SK-N-SH (cell line): ENCODE measurements at regions not wholly inside any gene's neighbourhood (a gene's known extent, or its start where the extent isn't known, plus 50 kb on each side); places are given as distances from the start of the nearest gene placed in this dataset.

Experiments used
- CTCF ChIA-PET: fragments of 300-600, 350-600 bp; formaldehyde crosslinking; extraction: SDS; loops from one replicate; lab custom pipeline; 2021; lab: Yijun Ruan, JAX
- POLR2A ChIA-PET: fragments of 350-600 bp; sonication (Branson Sonifier 250); formaldehyde crosslinking; extraction: SDS; loops from one replicate; lab custom pipeline; 2020; ENCODE audit warnings: antibody characterized with exemption, inconsistent platforms; lab: Yijun Ruan, JAX
- DNase-seq: peaks from one replicate; pipeline ENCODE4 v3.0.0; 2012
- H2AFZ ChIP-seq: fragments of 200-600 bp; sonication (generic); 2 replicates; pipeline ENCODE4 v1.8.1; 2016; ENCODE audit warnings: antibody characterized with exemption, mild to moderate bottlenecking, low read depth
- H3F3A ChIP-seq: fragments of 200-600 bp; sonication (generic); replicated peaks from 2 replicates; pipeline ENCODE3; 2016; ENCODE audit warnings: antibody characterized with exemption, mild to moderate bottlenecking; ENCODE audit not compliant: insufficient read depth
- H3K27ac ChIP-seq, 2 experiments: fragments of 200-500 bp in 1 of 2; fragments of 200-600 bp in 1 of 2; sonication (Bioruptor generic) in 1 of 2; sonication (generic), shearing (Covaris generic) in 1 of 2; 2 replicates each; pipeline versions ENCODE4 v1.5.1 to v1.6.1; 2014 to 2016; ENCODE audit warnings: low read depth in 2 of 2, inconsistent platforms in 1 of 2, low read length in 1 of 2, mild to moderate bottlenecking in 1 of 2, mixed read lengths in 1 of 2
- H3K27me3 ChIP-seq: fragments of 200-600 bp; sonication (generic), shearing (Covaris generic); 2 replicates; pipeline ENCODE4 v1.6.1; 2016; ENCODE audit warnings: mixed run types; ENCODE audit not compliant: insufficient read depth
- H3K36me3 ChIP-seq, 2 experiments: fragments of 200-500 bp in 1 of 2; fragments of 200-600 bp in 1 of 2; sonication (Bioruptor generic) in 1 of 2; sonication (generic) in 1 of 2; replicated peaks in 1 of 2; 2 replicates each; pipeline versions ENCODE3 to v1.5.1; 2014 to 2016; ENCODE audit warnings: low read length in 1 of 2, mild to moderate bottlenecking in 1 of 2; ENCODE audit not compliant: insufficient read depth in 2 of 2, control insufficient read depth in 1 of 2
- H3K4me1 ChIP-seq, 2 experiments: fragments of 200-500 bp in 1 of 2; fragments of 200-600 bp in 1 of 2; sonication (Bioruptor generic) in 1 of 2; sonication (generic), shearing (Covaris generic) in 1 of 2; 2 replicates each; pipeline versions ENCODE4 v1.5.1 to v1.6.1; 2014 to 2016; ENCODE audit warnings: low read depth in 1 of 2, low read length in 1 of 2, mixed run types in 1 of 2; ENCODE audit not compliant: insufficient read depth in 2 of 2, control insufficient read depth in 1 of 2
- H3K4me2 ChIP-seq: fragments of 200-600 bp; sonication (generic), shearing (Covaris generic); 2 replicates; pipeline ENCODE4 v1.6.1; 2017; ENCODE audit warnings: mixed run types
- H3K4me3 ChIP-seq, 2 experiments: fragments of 200-500 bp in 1 of 2; fragments of 200-600 bp in 1 of 2; sonication (Bioruptor generic) in 1 of 2; sonication (generic), shearing (Covaris generic) in 1 of 2; 2 replicates each; pipeline versions ENCODE4 v1.5.1 to v1.8.1; 2014 to 2016; ENCODE audit warnings: low read depth in 2 of 2, inconsistent platforms in 1 of 2, low read length in 1 of 2, mild to moderate bottlenecking in 1 of 2, mixed read lengths in 1 of 2, moderate library complexity in 1 of 2
- H3K79me2 ChIP-seq: fragments of 200-600 bp; sonication (generic); 2 replicates; pipeline ENCODE4 v1.8.1; 2017; ENCODE audit warnings: mild to moderate bottlenecking; ENCODE audit not compliant: insufficient read depth
- H3K9ac ChIP-seq: fragments of 200-600 bp; sonication (generic); 2 replicates; pipeline ENCODE4 v1.6.1; 2017; ENCODE audit warnings: mixed run types
- H3K9me2 ChIP-seq: fragments of 200-600 bp; sonication (generic); 2 replicates; pipeline ENCODE4 v1.6.1; 2017; ENCODE audit warnings: mixed run types
- H3K9me3 ChIP-seq: fragments of 200-600 bp; sonication (generic); 2 replicates; pipeline ENCODE4 v1.6.1; 2017; ENCODE audit warnings: mixed run types, mild to moderate bottlenecking, moderate library complexity
- H4K20me1 ChIP-seq: fragments of 200-600 bp; sonication (generic); 2 replicates; pipeline ENCODE4 v1.6.1; 2017; ENCODE audit warnings: mild to moderate bottlenecking, mixed run types; ENCODE audit not compliant: insufficient read depth
- CHD2 ChIP-seq: fragments of 150-350 bp; IDR thresholded peaks from 2 replicates; pipeline ENCODE4 v1.6.1; 2018; ENCODE audit warnings: low read length; ENCODE audit not compliant: partially characterized antibody
- EP300 ChIP-seq, 2 experiments: IDR thresholded peaks; 2 replicates each; pipeline versions ENCODE4 v1.4.0 to v1.6.1; 2012; ENCODE audit warnings: borderline replicate concordance in 1 of 2, low read depth in 1 of 2, low read length in 1 of 2
- EZH2phosphoT487 ChIP-seq: fragments of 200-600 bp; sonication (generic); IDR thresholded peaks from 2 replicates; pipeline ENCODE4 v1.6.1; 2017; ENCODE audit warnings: low read depth, mixed run types, mild to moderate bottlenecking, antibody characterized with exemption, moderate library complexity, borderline replicate concordance
- FOXJ3 ChIP-seq: sonication (generic); formaldehyde crosslinking; IDR thresholded peaks from 2 replicates; pipeline ENCODE4 v1.5.1; 2020; ENCODE audit warnings: mild to moderate bottlenecking, missing genetic modification reagents
- NRF1 ChIP-seq: IDR thresholded peaks from 2 replicates; pipeline ENCODE4 v1.6.1; 2012; ENCODE audit warnings: low read depth, mild to moderate bottlenecking, low read length
- POLR2AphosphoS5 ChIP-seq: IDR thresholded peaks from 2 replicates; pipeline ENCODE4 v1.6.1; 2012; ENCODE audit warnings: low read depth, low read length
- RFX5 ChIP-seq: IDR thresholded peaks from 2 replicates; pipeline ENCODE4 v1.6.1; 2012; ENCODE audit warnings: mild to moderate bottlenecking, improper control_type of control experiment, low read length
- SIN3A ChIP-seq: IDR thresholded peaks from 2 replicates; pipeline ENCODE4 v1.6.1; 2012; ENCODE audit warnings: low read depth, mild to moderate bottlenecking, low read length, moderate library complexity, borderline replicate concordance
- SMC3 ChIP-seq: IDR thresholded peaks from 2 replicates; pipeline ENCODE4 v1.6.1; 2012; ENCODE audit warnings: low read depth, low read length, improper control_type of control experiment
- TAF1 ChIP-seq: IDR thresholded peaks from 2 replicates; pipeline ENCODE4 v1.6.1; 2012; ENCODE audit warnings: low read depth, mild to moderate bottlenecking, low read length, moderate library complexity, borderline replicate concordance
- TEAD4 ChIP-seq: IDR thresholded peaks from 2 replicates; pipeline ENCODE4 v1.4.0; 2012; ENCODE audit warnings: mild to moderate bottlenecking, borderline replicate concordance; ENCODE audit not compliant: insufficient read depth
- WGBS: methylation state at CpG from one replicate; pipeline ENCODE4 v1.1.6; 2017; ENCODE audit warnings: low lambda C conversion rate; 5-methylcytosine and 5-hydroxymethylcytosine counted together
- TF ChIP-seq, protein P1 (sequence below): IDR thresholded peaks from 2 replicates; pipeline ENCODE4 v1.6.1; 2012; ENCODE audit warnings: mild to moderate bottlenecking, low read depth, low read length, moderate library complexity
- TF ChIP-seq, protein P2 (sequence below): IDR thresholded peaks from 2 replicates; pipeline ENCODE4 v1.4.0; 2012; ENCODE audit warnings: low read depth, borderline replicate concordance
- TF ChIP-seq, protein P3 (sequence below): fragments of 200-600 bp; sonication (generic); IDR thresholded peaks from 2 replicates; pipeline ENCODE4 v1.6.1; 2017; ENCODE audit warnings: antibody characterized with exemption, mild to moderate bottlenecking, moderate library complexity
- TF ChIP-seq, protein P4 (sequence below): IDR thresholded peaks from 2 replicates; pipeline ENCODE4 v1.4.0; 2012; ENCODE audit warnings: low read depth, borderline replicate concordance

DNA sequence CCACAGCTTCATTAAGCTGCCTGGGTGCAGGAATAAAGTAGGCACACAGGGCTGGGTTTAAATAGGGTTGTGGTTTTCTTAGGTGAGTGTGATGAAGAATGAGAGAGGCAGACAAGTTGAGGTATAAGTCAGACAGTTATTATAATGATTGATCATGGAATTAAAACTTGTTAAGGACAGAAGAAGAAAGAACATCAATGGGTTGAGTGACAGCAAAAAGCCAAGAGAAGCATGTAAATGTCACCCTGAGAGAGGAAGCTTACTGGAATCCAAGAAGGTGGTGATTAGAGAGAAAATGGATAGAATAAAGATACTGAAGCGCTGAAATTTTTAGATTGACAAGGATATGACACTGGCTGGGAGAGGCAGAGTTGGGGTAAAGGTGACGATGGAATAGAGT, 325.2 kb upstream of the SLITRK1 start:
- Histone ChIP-seq H3K4me1 (no peaks in the 10 kb centered on the region), H4K20me1 (no peaks in the 10 kb centered on the region), H3K4me2 (no peak overlapping the region), H3K4me3 (no peak overlapping the region), H3K36me3 (no peaks in the 10 kb centered on the region), H3F3A (no peaks in the 10 kb centered on the region), H3K27me3 (no peaks in the 10 kb centered on the region), H3K9me2 (no peaks in the 10 kb centered on the region), H3K79me2 (no peaks in the 10 kb centered on the region)
- POLR2A ChIA-PET: no interaction called here
- no peak for DNase-seq
- 10% methylated on average over 2 of the region's 2 CpGs for WGBS
- TF ChIP-seq, protein P1, sequence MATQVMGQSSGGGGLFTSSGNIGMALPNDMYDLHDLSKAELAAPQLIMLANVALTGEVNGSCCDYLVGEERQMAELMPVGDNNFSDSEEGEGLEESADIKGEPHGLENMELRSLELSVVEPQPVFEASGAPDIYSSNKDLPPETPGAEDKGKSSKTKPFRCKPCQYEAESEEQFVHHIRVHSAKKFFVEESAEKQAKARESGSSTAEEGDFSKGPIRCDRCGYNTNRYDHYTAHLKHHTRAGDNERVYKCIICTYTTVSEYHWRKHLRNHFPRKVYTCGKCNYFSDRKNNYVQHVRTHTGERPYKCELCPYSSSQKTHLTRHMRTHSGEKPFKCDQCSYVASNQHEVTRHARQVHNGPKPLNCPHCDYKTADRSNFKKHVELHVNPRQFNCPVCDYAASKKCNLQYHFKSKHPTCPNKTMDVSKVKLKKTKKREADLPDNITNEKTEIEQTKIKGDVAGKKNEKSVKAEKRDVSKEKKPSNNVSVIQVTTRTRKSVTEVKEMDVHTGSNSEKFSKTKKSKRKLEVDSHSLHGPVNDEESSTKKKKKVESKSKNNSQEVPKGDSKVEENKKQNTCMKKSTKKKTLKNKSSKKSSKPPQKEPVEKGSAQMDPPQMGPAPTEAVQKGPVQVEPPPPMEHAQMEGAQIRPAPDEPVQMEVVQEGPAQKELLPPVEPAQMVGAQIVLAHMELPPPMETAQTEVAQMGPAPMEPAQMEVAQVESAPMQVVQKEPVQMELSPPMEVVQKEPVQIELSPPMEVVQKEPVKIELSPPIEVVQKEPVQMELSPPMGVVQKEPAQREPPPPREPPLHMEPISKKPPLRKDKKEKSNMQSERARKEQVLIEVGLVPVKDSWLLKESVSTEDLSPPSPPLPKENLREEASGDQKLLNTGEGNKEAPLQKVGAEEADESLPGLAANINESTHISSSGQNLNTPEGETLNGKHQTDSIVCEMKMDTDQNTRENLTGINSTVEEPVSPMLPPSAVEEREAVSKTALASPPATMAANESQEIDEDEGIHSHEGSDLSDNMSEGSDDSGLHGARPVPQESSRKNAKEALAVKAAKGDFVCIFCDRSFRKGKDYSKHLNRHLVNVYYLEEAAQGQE: no peak
- TF ChIP-seq, protein P2, sequence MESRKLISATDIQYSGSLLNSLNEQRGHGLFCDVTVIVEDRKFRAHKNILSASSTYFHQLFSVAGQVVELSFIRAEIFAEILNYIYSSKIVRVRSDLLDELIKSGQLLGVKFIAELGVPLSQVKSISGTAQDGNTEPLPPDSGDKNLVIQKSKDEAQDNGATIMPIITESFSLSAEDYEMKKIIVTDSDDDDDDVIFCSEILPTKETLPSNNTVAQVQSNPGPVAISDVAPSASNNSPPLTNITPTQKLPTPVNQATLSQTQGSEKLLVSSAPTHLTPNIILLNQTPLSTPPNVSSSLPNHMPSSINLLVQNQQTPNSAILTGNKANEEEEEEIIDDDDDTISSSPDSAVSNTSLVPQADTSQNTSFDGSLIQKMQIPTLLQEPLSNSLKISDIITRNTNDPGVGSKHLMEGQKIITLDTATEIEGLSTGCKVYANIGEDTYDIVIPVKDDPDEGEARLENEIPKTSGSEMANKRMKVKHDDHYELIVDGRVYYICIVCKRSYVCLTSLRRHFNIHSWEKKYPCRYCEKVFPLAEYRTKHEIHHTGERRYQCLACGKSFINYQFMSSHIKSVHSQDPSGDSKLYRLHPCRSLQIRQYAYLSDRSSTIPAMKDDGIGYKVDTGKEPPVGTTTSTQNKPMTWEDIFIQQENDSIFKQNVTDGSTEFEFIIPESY: no peak
- TF ChIP-seq SIN3A (no peak), CHD2 (no peak), POLR2AphosphoS5 (no peak), NRF1 (no peak), RFX5 (no peak), FOXJ3 (CRISPR knock-in tag) (no peak), EP300 (IDR thresholded peaks at IDR 0.05; ENCODE audit: borderline replicate concordance in 1 of 2, low read depth in 1 of 2, low read length in 1 of 2) (no peak), SMC3 (no peak), TEAD4 (no peak), EZH2phosphoT487 (no peak), TAF1 (no peak)
- TF ChIP-seq, protein P3, sequence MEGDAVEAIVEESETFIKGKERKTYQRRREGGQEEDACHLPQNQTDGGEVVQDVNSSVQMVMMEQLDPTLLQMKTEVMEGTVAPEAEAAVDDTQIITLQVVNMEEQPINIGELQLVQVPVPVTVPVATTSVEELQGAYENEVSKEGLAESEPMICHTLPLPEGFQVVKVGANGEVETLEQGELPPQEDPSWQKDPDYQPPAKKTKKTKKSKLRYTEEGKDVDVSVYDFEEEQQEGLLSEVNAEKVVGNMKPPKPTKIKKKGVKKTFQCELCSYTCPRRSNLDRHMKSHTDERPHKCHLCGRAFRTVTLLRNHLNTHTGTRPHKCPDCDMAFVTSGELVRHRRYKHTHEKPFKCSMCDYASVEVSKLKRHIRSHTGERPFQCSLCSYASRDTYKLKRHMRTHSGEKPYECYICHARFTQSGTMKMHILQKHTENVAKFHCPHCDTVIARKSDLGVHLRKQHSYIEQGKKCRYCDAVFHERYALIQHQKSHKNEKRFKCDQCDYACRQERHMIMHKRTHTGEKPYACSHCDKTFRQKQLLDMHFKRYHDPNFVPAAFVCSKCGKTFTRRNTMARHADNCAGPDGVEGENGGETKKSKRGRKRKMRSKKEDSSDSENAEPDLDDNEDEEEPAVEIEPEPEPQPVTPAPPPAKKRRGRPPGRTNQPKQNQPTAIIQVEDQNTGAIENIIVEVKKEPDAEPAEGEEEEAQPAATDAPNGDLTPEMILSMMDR: no peak
- TF ChIP-seq, protein P4, sequence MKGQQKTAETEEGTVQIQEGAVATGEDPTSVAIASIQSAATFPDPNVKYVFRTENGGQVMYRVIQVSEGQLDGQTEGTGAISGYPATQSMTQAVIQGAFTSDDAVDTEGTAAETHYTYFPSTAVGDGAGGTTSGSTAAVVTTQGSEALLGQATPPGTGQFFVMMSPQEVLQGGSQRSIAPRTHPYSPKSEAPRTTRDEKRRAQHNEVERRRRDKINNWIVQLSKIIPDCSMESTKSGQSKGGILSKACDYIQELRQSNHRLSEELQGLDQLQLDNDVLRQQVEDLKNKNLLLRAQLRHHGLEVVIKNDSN: no peak
- TF ChIP-seq, all 33 proteins: peak for 0
- Histone ChIP-seq H2AFZ (no peak overlapping the region), H3K9me3 (no peaks in the 10 kb centered on the region), H3K9ac (no peak overlapping the region), H3K27ac (no peak overlapping the region)
- CTCF ChIA-PET: no interaction called here
